ENCODE measurements at regions not wholly inside any gene's neighbourhood (a gene's known extent, or its start where the extent isn't known, plus 50 kb on each side); places are given as distances from the start of the nearest gene placed in this dataset.

DNA sequence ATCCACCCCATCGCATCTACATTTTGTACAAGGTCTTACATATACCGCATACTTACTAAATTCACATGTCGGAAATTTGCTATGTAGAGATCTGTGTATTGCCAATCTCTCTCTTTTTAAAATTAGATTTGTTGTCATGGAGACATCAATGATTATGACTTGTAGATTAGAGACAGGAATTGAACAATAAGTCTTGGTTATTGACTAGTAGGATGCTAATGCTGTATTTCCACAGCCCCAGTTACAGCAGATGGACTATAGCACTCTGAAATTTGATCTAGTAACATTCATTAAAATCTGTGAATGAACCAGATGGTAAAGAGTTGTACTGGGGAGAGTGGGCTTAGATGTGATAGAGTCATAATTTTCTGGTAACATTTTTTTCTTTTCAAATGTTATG is 805.7 kb downstream of the SLC4A3 start:
- no peaks in the 10 kb centered on the region for H3K9me3 ChIP-seq
- DNase-seq (ENCODE audit: extremely low spot score in 2 of 2) = no peak
- no peak overlapping the region for H3K27ac ChIP-seq
- H3K36me3 ChIP-seq = no peaks in the 10 kb centered on the region
- no peak overlapping the region for H3K4me3 ChIP-seq
- H3K27me3 ChIP-seq = no peaks in the 10 kb centered on the region
- intact Hi-C loops (cut with DNase I) = no loop called here
- TF ChIP-seq POLR2A (IDR thresholded peaks at IDR 0.05) (no peak), POLR2AphosphoS5 (IDR thresholded peaks at IDR 0.05; ENCODE audit: insufficient read depth in 1 of 2, low read depth in 1 of 2) (no peak)
- TF ChIP-seq, protein P1, sequence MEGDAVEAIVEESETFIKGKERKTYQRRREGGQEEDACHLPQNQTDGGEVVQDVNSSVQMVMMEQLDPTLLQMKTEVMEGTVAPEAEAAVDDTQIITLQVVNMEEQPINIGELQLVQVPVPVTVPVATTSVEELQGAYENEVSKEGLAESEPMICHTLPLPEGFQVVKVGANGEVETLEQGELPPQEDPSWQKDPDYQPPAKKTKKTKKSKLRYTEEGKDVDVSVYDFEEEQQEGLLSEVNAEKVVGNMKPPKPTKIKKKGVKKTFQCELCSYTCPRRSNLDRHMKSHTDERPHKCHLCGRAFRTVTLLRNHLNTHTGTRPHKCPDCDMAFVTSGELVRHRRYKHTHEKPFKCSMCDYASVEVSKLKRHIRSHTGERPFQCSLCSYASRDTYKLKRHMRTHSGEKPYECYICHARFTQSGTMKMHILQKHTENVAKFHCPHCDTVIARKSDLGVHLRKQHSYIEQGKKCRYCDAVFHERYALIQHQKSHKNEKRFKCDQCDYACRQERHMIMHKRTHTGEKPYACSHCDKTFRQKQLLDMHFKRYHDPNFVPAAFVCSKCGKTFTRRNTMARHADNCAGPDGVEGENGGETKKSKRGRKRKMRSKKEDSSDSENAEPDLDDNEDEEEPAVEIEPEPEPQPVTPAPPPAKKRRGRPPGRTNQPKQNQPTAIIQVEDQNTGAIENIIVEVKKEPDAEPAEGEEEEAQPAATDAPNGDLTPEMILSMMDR (IDR thresholded peaks at IDR 0.05) = no peak
- H3K4me1 ChIP-seq = no peaks in the 10 kb centered on the region

DNA sequence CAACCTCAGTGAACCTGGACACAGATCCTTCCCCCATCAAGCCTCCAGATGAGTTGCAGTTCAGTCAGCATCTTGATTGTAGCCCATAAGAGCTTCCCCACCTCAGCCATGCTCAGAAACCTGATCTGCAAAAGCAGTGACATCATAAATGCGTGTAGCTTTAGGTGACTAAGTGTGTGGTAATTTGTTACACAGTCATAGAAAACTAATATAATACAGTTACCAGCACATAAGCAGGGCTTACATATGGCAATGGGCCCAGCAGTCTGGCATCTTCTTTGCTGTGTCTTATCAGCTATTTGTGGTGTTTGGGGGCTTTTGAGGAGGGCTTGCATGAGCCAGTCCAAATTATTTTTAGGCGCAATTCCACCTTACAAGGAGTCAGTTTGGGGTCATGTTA is 807.0 kb downstream of the SLC4A3 start:
- no peaks in the 10 kb centered on the region for H3K27me3 ChIP-seq
- intact Hi-C loops (cut with DNase I) = no loop called here

DNA sequence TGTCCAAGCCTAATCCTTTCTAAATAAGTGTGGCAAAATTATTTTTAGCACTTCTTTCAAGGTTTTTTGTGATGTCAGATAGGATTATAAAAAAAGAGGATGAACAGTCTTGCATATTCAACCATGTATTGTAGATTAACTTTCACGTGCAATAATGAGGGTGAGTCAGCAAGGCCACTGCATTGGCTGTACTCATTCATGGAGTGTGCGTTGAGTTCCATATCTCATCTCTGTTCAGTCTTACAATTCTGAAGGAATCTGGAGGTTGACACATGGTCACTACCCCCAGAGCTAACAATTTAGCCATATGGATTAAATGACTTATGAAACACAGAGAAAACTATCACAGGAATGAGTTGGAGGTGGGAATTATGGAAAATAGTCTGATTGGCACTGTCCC is 810.5 kb downstream of the SLC4A3 start:
- Histone ChIP-seq H3K27ac (no peak overlapping the region), H3K9me3 (no peaks in the 10 kb centered on the region), H3K36me3 (no peaks in the 10 kb centered on the region), H3K4me1 (no peaks in the 10 kb centered on the region), H3K4me3 (no peak overlapping the region), H3K27me3 (no peaks in the 10 kb centered on the region)
- no peak for DNase-seq (ENCODE audit: extremely low spot score in 2 of 2)
- no peak for TF ChIP-seq POLR2A (IDR thresholded peaks at IDR 0.05)
- TF ChIP-seq POLR2AphosphoS5 (IDR thresholded peaks at IDR 0.05; ENCODE audit: insufficient read depth in 1 of 2, low read depth in 1 of 2) = no peak
- TF ChIP-seq, protein P1 (IDR thresholded peaks at IDR 0.05) = no peak
- intact Hi-C loops (cut with DNase I) = no loop called here

More for the DNA sequence above, 807.0 kb downstream of the SLC4A3 start:
- Histone ChIP-seq H3K36me3 (no peaks in the 10 kb centered on the region), H3K4me3 (no peak overlapping the region), H3K4me1 (no peaks in the 10 kb centered on the region), H3K9me3 (no peaks in the 10 kb centered on the region), H3K27ac (no peak overlapping the region)
- TF ChIP-seq, protein P1 (IDR thresholded peaks at IDR 0.05) = no peak
- TF ChIP-seq POLR2AphosphoS5 (IDR thresholded peaks at IDR 0.05; ENCODE audit: insufficient read depth in 1 of 2, low read depth in 1 of 2) (no peak), POLR2A (IDR thresholded peaks at IDR 0.05) (no peak)
- no peak for DNase-seq (ENCODE audit: extremely low spot score in 2 of 2)

DNA sequence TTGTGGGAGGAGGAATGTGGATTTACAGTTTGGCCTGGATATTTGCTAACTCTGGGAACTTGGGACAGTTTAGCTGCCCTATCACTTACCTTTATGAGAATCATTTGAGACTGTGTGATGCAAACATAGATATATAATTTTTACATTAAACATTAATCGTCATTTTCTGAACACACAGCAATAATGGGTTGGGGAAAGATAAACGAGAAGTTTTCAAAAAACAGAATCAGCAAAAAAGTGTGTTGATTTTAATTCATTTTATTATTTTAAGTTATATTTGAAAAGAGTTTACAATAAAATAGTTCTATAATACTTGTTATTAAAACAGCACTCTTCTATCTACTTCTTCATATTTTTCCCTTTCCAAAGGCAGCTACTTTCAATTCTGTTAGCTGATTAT is 813.3 kb downstream of the SLC4A3 start:
- no peak for TF ChIP-seq POLR2A (IDR thresholded peaks at IDR 0.05)
- TF ChIP-seq POLR2AphosphoS5 (IDR thresholded peaks at IDR 0.05; ENCODE audit: insufficient read depth in 1 of 2, low read depth in 1 of 2) = no peak
- TF ChIP-seq, protein P1 (IDR thresholded peaks at IDR 0.05) = no peak
- Histone ChIP-seq H3K4me1 (no peaks in the 10 kb centered on the region), H3K36me3 (no peaks in the 10 kb centered on the region), H3K9me3 (no peaks in the 10 kb centered on the region), H3K27me3 (no peaks in the 10 kb centered on the region), H3K4me3 (no peak overlapping the region), H3K27ac (no peak overlapping the region)
- intact Hi-C loops (cut with DNase I) = no loop called here
- DNase-seq (ENCODE audit: extremely low spot score in 2 of 2) = no peak

DNA sequence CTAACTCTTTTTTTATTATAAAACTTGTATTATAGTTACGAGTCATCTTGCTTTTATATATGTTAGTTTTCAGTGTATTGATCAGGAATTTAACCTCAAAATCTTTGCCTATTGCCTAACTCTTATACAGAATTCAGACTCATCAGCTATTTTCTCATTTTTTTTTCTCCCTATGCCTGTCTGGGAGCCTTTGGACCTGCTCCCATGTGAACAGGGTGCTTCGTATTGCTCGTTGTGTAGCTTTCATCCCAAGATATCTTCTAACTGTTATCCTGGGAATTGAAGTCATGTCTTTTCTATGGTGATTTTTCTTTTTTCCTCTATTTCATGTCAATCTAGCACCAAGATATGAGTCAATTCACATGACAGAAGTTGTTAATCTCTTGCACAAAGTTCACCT is 814.0 kb downstream of the SLC4A3 start:
- H3K27ac ChIP-seq = no peak overlapping the region
- TF ChIP-seq POLR2A (IDR thresholded peaks at IDR 0.05) = no peak
- TF ChIP-seq, protein P1 (IDR thresholded peaks at IDR 0.05) = no peak
- intact Hi-C loops (cut with DNase I) = no loop called here
- no peaks in the 10 kb centered on the region for H3K36me3 ChIP-seq
- no peak overlapping the region for H3K4me3 ChIP-seq
- DNase-seq (ENCODE audit: extremely low spot score in 2 of 2) = no peak
- no peaks in the 10 kb centered on the region for H3K4me1 ChIP-seq
- no peaks in the 10 kb centered on the region for H3K9me3 ChIP-seq
- no peaks in the 10 kb centered on the region for H3K27me3 ChIP-seq
